Activated T-helper 1 cell treated with anti-CD3 and anti-CD28 coated beads, Interleukin-12 subunit alpha, Interleukin-12 subunit beta, Interleukin-2, Interleukin-4 antibody, amounts not matched to agents 30 ng/mL and 10 ng/mL and 1 ng/mL, durations not matched to agents 14 hours and 24 hours and 36 hours (primary cell): ENCODE measurements at regions not wholly inside any gene's neighbourhood (a gene's known extent, or its start where the extent isn't known, plus 50 kb on each side); places are given as distances from the start of the nearest gene placed in this dataset.
"Not testable (repeated sequence)": the region's sequence is repeated elsewhere in the genome, so short reads cannot be mapped to it uniquely, and the experiment has no call there.

Source experiments
- DNase-seq: peaks from one replicate; pipeline ENCODE4 v3.0.0; 2021; ENCODE audit warnings: low spot score
- H3K27ac Mint-ChIP-seq: one replicate; pipeline ENCODE4 v1.8.0; 2021; ENCODE audit warnings: mild to moderate bottlenecking, mixed read lengths
- H3K27me3 Mint-ChIP-seq: one replicate; pipeline ENCODE4 v1.8.0; 2022; ENCODE audit warnings: mild to moderate bottlenecking, moderate library complexity, mixed read lengths; ENCODE audit not compliant: insufficient read depth
- H3K36me3 Mint-ChIP-seq: one replicate; pipeline ENCODE4 v1.8.0; 2021; ENCODE audit warnings: low read depth, mixed read lengths
- H3K4me1 Mint-ChIP-seq: one replicate; pipeline ENCODE4 v1.8.0; 2021; ENCODE audit warnings: low read depth, mixed read lengths
- H3K4me3 Mint-ChIP-seq: one replicate; pipeline ENCODE4 v1.8.0; 2021; ENCODE audit warnings: mild to moderate bottlenecking, moderate library complexity, mixed read lengths
- H3K9me3 Mint-ChIP-seq: one replicate; pipeline ENCODE4 v1.8.0; 2021; ENCODE audit warnings: mixed read lengths
- intact Hi-C: fragments of 100-400 bp; cut with micrococcal nuclease; formaldehyde crosslinking; loops from one replicate; pipeline ENCODE4 v1.15.1; 2024

GRCh38 chr18:14393563-14394103 lies 149.8 kb downstream of the POTEC start:
- not testable (repeated sequence) for H3K9me3 Mint-ChIP-seq, H3K4me1 Mint-ChIP-seq, DNase-seq, H3K27ac Mint-ChIP-seq, H3K27me3 Mint-ChIP-seq, H3K36me3 Mint-ChIP-seq, H3K4me3 Mint-ChIP-seq
- intact Hi-C loops: loop anchor here (10.0 kb wide), 2 partner anchors 219 to 569 kb away; partner anchors contain the start of gene MC5R

- H3K36me3 Mint-ChIP-seq, H3K9me3 Mint-ChIP-seq, H3K27me3 Mint-ChIP-seq, H3K4me1 Mint-ChIP-seq, DNase-seq, H3K4me3 Mint-ChIP-seq, H3K27ac Mint-ChIP-seq: not testable (repeated sequence)
- intact Hi-C loops: loop anchor here (10.0 kb wide), 2 partner anchors 218 to 568 kb away; partner anchors contain the start of gene MC5R
Measured at GRCh38 chr18:14392604-14393003, 150.8 kb downstream of the POTEC start.

GRCh38 chr18:14384961-14385360 lies 158.4 kb downstream of the POTEC start:
- H3K36me3 Mint-ChIP-seq, H3K9me3 Mint-ChIP-seq, H3K27ac Mint-ChIP-seq, H3K27me3 Mint-ChIP-seq, DNase-seq, intact Hi-C loops, H3K4me1 Mint-ChIP-seq, H3K4me3 Mint-ChIP-seq: not testable (repeated sequence)

GRCh38 chr18:14382666-14383065 lies 160.7 kb downstream of the POTEC start:
- H3K4me1 Mint-ChIP-seq, H3K36me3 Mint-ChIP-seq, H3K27ac Mint-ChIP-seq, H3K27me3 Mint-ChIP-seq, H3K9me3 Mint-ChIP-seq, H3K4me3 Mint-ChIP-seq, intact Hi-C loops, DNase-seq: not testable (repeated sequence)

DNA sequence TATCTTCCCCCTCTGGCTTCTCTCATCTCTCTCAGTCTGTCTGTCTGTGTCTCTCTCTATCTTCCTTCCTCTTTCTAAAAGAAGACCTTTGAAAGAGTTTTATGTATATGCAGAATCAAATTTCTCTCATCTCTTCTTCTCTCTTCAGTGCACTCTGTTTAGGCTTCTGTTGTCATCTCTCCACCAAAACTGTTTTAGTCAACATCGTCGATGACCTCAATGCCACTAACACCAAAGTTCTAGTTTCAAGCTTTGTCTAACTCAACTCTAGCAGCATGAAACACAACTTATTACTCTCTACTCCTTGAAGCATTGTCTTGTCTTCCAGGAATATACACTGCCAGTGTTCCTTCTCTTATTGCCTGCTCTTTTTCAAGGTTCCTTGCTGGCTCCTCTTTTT lies 163.9 kb downstream of the POTEC start:
- H3K9me3 Mint-ChIP-seq, H3K36me3 Mint-ChIP-seq, DNase-seq, H3K27me3 Mint-ChIP-seq, intact Hi-C loops, H3K4me3 Mint-ChIP-seq, H3K27ac Mint-ChIP-seq, H3K4me1 Mint-ChIP-seq: not testable (repeated sequence)

DNA sequence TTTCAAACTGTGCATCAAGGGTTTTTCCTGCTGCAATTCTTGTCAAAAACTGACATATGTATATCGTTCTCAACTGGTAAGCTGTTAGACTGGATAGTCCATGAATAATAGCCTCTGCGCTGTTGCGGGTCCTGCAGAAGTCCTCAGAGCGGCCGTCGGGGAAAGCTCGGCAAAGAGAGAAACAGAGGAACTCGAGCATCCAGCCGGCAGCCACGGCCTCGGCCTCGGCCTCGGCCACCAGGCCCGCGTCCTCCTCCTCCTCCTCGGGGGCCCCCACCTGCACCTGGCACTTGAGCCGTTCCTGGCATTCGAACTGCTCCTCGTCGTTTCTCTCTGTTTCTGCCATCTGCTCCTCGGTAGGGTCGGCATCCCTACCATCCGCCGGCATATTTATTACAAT lies 165.0 kb downstream of the POTEC start:
- H3K4me3 Mint-ChIP-seq, intact Hi-C loops, H3K9me3 Mint-ChIP-seq, H3K27me3 Mint-ChIP-seq, H3K27ac Mint-ChIP-seq, H3K36me3 Mint-ChIP-seq, H3K4me1 Mint-ChIP-seq, DNase-seq: not testable (repeated sequence)

DNA sequence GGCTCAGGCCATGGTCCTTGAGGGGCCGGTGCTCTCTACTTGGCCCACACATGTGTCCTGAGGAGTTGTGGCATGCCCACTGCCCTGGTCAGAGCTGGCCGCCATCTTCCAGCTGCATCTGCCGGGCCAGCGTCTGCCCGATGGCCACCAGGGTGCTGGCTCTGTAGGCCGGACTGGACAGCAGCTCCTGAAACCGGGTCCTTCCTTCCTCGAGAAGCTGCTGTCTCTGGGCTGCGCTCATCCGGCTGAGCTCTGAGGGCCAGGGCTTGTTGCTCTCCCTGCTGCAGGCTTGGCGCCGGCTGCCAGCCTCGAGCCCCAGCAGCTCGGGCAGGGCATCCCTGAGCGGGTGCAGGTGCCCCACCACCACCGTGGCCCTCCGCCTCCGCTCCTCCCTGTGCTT lies 182.1 kb downstream of the POTEC start:
- DNase-seq, intact Hi-C loops, H3K4me1 Mint-ChIP-seq, H3K27ac Mint-ChIP-seq, H3K27me3 Mint-ChIP-seq, H3K36me3 Mint-ChIP-seq, H3K4me3 Mint-ChIP-seq, H3K9me3 Mint-ChIP-seq: not testable (repeated sequence)

- H3K4me3 Mint-ChIP-seq, H3K36me3 Mint-ChIP-seq, H3K27ac Mint-ChIP-seq, H3K27me3 Mint-ChIP-seq, intact Hi-C loops, H3K4me1 Mint-ChIP-seq, DNase-seq, H3K9me3 Mint-ChIP-seq: not testable (repeated sequence)
Measured at GRCh38 chr18:14357553-14358297, 185.7 kb downstream of the POTEC start.

DNA sequence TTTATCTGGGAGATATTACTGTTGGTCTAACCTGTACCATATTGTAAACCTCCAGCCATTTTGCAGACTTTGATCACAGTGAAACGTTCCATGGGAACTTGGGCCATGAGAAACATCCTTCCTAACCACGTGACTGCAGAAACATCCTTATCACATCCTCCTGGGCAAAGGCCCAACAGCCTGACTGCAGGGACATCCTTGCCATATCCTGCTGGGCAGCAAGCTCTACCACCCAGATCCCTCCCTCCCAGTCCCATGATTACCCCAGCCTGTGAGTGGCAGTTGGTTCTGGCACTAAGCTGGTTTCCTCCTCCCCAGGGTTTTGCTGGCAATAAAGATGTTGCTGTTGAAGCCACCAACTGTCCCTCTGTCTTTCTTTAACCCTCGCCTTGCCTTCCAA lies 201.2 kb downstream of the POTEC start:
- H3K4me3 Mint-ChIP-seq, DNase-seq, intact Hi-C loops, H3K27me3 Mint-ChIP-seq, H3K4me1 Mint-ChIP-seq, H3K9me3 Mint-ChIP-seq, H3K27ac Mint-ChIP-seq, H3K36me3 Mint-ChIP-seq: not testable (repeated sequence)

- H3K27ac Mint-ChIP-seq, H3K9me3 Mint-ChIP-seq, H3K4me3 Mint-ChIP-seq, H3K27me3 Mint-ChIP-seq, intact Hi-C loops, DNase-seq, H3K36me3 Mint-ChIP-seq, H3K4me1 Mint-ChIP-seq: not testable (repeated sequence)
Measured at GRCh38 chr18:14336017-14336416, 203.8 kb upstream of the ZNF519 start.

GRCh38 chr18:14321217-14321616 lies 189.0 kb upstream of the ZNF519 start:
- H3K4me3 Mint-ChIP-seq, H3K27ac Mint-ChIP-seq, H3K9me3 Mint-ChIP-seq, H3K27me3 Mint-ChIP-seq, H3K36me3 Mint-ChIP-seq, DNase-seq, H3K4me1 Mint-ChIP-seq, intact Hi-C loops: not testable (repeated sequence)

GRCh38 chr18:14301255-14301654 lies 169.0 kb upstream of the ZNF519 start:
- intact Hi-C loops, H3K27ac Mint-ChIP-seq, H3K9me3 Mint-ChIP-seq, H3K36me3 Mint-ChIP-seq, H3K4me3 Mint-ChIP-seq, H3K4me1 Mint-ChIP-seq, H3K27me3 Mint-ChIP-seq, DNase-seq: not testable (repeated sequence)

- H3K27ac Mint-ChIP-seq, H3K27me3 Mint-ChIP-seq, H3K4me3 Mint-ChIP-seq, H3K4me1 Mint-ChIP-seq, H3K9me3 Mint-ChIP-seq, H3K36me3 Mint-ChIP-seq, DNase-seq, intact Hi-C loops: not testable (repeated sequence)
Measured at GRCh38 chr18:14295081-14295480, 162.8 kb upstream of the ZNF519 start.

DNA sequence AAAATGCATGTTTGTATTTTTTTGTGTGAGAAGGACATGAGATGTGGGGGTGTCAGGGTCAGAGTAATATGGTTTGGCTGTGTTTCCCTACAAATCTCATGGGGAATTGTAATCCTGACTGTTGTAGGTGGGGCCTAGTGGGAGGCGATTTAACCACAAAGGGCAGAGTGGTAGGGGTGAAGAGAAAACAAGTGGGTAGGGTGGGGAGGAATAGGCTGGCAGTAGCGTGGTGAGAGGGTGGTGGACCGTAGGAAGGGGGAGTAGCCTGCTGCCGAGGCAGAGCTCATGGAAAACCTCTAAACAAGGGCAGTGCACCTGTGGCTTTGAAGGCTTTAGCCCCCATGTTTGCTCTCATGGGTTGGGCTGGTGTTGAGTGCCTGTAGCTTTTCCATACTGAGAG lies 152.8 kb upstream of the ZNF519 start:
- H3K27ac Mint-ChIP-seq: no peak overlapping the region
- intact Hi-C loops: no loop called here
- no peak for DNase-seq

More for the DNA sequence above, 152.8 kb upstream of the ZNF519 start:
- Mint-ChIP-seq H3K36me3 (no peaks in the 10 kb centered on the region), H3K27me3 (peaks cover 2% of the 10 kb centered on the region), H3K9me3 (peaks cover 3% of the 10 kb centered on the region), H3K4me1 (no peaks in the 10 kb centered on the region), H3K4me3 (no peak overlapping the region)
